ENCODE measurements at regions not wholly inside any gene's neighbourhood (a gene's known extent, or its start where the extent isn't known, plus 50 kb on each side); places are given as distances from the start of the nearest gene placed in this dataset.

GRCh38 chr11:45412521-45412920, 126.4 kb upstream of the SYT13 start:
- TF ChIP-seq, protein P1, sequence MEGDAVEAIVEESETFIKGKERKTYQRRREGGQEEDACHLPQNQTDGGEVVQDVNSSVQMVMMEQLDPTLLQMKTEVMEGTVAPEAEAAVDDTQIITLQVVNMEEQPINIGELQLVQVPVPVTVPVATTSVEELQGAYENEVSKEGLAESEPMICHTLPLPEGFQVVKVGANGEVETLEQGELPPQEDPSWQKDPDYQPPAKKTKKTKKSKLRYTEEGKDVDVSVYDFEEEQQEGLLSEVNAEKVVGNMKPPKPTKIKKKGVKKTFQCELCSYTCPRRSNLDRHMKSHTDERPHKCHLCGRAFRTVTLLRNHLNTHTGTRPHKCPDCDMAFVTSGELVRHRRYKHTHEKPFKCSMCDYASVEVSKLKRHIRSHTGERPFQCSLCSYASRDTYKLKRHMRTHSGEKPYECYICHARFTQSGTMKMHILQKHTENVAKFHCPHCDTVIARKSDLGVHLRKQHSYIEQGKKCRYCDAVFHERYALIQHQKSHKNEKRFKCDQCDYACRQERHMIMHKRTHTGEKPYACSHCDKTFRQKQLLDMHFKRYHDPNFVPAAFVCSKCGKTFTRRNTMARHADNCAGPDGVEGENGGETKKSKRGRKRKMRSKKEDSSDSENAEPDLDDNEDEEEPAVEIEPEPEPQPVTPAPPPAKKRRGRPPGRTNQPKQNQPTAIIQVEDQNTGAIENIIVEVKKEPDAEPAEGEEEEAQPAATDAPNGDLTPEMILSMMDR (IDR thresholded peaks at IDR 0.05 in 8 of 11, conservative IDR thresholded peaks at IDR 0.05 in 3 of 11): no peak
- TF ChIP-seq POLR2A (IDR thresholded peaks at IDR 0.05) (no peak), POLR2AphosphoS5 (IDR thresholded peaks at IDR 0.05) (no peak)
